B cell (primary cell): ENCODE measurements at regions not wholly inside any gene's neighbourhood (a gene's known extent, or its start where the extent isn't known, plus 50 kb on each side); places are given as distances from the start of the nearest gene placed in this dataset.

ENCODE experiments used
- EZH2 ChIP-seq: IDR thresholded peaks from 2 replicates; pipeline ENCODE4 v1.6.1; 2012; ENCODE audit warnings: borderline replicate concordance, low read depth, mild to moderate bottlenecking, moderate library complexity, low read length; ENCODE audit not compliant: insufficient read depth, poor library complexity, severe bottlenecking
- TF ChIP-seq, protein P1 (sequence below): fragments of 200-600 bp; IDR thresholded peaks from one replicate; pipeline ENCODE4 v1.8.0; 2022; ENCODE audit warnings: antibody characterized with exemption, mild to moderate bottlenecking

DNA sequence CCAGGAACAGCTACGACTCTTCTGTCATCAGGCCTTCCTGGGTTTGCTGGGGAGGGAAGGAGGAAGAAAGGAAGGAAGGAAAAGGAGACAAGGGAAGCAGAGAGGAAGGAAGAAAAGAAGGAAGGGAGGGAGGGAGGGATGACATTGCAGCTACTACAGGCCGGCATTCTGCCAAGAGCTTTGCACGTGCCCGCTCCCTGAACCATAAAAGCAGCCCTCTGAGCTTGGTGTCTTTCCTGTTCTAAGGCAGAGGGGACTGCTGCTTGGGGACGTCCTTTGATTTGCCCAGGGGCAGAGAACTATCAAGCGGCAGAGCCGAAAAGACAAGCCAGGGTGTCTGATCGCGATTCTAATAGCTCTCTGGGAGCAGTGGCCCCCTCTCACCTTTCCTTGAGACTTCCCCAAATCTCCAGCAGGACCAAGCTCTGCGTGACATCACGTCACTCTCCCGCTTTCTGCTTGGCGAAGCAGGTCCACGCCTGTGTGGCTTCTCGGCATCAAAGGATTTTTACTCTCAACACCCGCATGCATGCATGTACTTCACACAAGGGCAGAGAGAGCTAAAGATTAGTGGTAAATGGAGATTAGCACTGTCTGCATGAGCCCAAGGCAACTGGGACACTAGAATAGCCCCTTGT lies 167.8 kb upstream of the AUTS2 start:
- TF ChIP-seq, protein P1, sequence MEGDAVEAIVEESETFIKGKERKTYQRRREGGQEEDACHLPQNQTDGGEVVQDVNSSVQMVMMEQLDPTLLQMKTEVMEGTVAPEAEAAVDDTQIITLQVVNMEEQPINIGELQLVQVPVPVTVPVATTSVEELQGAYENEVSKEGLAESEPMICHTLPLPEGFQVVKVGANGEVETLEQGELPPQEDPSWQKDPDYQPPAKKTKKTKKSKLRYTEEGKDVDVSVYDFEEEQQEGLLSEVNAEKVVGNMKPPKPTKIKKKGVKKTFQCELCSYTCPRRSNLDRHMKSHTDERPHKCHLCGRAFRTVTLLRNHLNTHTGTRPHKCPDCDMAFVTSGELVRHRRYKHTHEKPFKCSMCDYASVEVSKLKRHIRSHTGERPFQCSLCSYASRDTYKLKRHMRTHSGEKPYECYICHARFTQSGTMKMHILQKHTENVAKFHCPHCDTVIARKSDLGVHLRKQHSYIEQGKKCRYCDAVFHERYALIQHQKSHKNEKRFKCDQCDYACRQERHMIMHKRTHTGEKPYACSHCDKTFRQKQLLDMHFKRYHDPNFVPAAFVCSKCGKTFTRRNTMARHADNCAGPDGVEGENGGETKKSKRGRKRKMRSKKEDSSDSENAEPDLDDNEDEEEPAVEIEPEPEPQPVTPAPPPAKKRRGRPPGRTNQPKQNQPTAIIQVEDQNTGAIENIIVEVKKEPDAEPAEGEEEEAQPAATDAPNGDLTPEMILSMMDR = no peak
- TF ChIP-seq EZH2 = no peak
